MM.1S (cell line): ENCODE measurements at regions not wholly inside any gene's neighbourhood (a gene's known extent, or its start where the extent isn't known, plus 50 kb on each side); places are given as distances from the start of the nearest gene placed in this dataset.

Source experiments
- DNase-seq: peaks from one replicate; pipeline ENCODE4 v3.0.0-alpha.2; 2015
- H2AFZ ChIP-seq: fragments of 300-600 bp; sonication (generic); 2 replicates; pipeline ENCODE4 v1.6.0; 2016; ENCODE audit warnings: antibody characterized with exemption, low read length
- H3F3A ChIP-seq: fragments of 300-600 bp; sonication (generic); 2 replicates; pipeline ENCODE4 v1.6.1; 2016; ENCODE audit warnings: mild to moderate bottlenecking, antibody characterized with exemption, low read length, moderate library complexity, mixed read lengths; ENCODE audit not compliant: insufficient read depth
- H3K27ac ChIP-seq: fragments of 300-600 bp; sonication (generic); 2 replicates; pipeline ENCODE4 v1.5.1; 2016; ENCODE audit warnings: mild to moderate bottlenecking, low read length
- H3K27me3 ChIP-seq: fragments of 300-600 bp; sonication (generic); replicated peaks from 2 replicates; pipeline ENCODE4 v1.6.0; 2016; ENCODE audit warnings: low read length; ENCODE audit not compliant: insufficient read depth
- H3K36me3 ChIP-seq: fragments of 300-600 bp; sonication (generic); replicated peaks from 2 replicates; pipeline ENCODE4 v1.6.1; 2016; ENCODE audit warnings: mild to moderate bottlenecking, low read length, mixed read lengths; ENCODE audit not compliant: insufficient read depth
- H3K4me1 ChIP-seq: fragments of 300-600 bp; sonication (generic); 2 replicates; pipeline ENCODE4 v1.6.1; 2016; ENCODE audit warnings: low read length, mixed read lengths
- H3K4me2 ChIP-seq: fragments of 300-600 bp; sonication (generic); 2 replicates; pipeline ENCODE4 v1.6.0; 2016; ENCODE audit warnings: low read depth, low read length
- H3K4me3 ChIP-seq: fragments of 300-600 bp; sonication (generic); 2 replicates; pipeline ENCODE4 v1.5.1; 2016; ENCODE audit warnings: low read length, mixed read lengths
- H3K79me2 ChIP-seq: fragments of 300-600 bp; sonication (generic); 2 replicates; pipeline ENCODE4 v1.6.1; 2016; ENCODE audit warnings: mixed run types, low read length, mixed read lengths
- H3K9ac ChIP-seq: fragments of 300-600 bp; sonication (generic); 2 replicates; pipeline ENCODE4 v1.6.1; 2016; ENCODE audit warnings: low read length, mixed read lengths
- H3K9me2 ChIP-seq: fragments of 300-600 bp; sonication (generic); replicated peaks from 2 replicates; pipeline ENCODE4 v1.6.1; 2016; ENCODE audit warnings: mild to moderate bottlenecking, low read length, mixed read lengths; ENCODE audit not compliant: insufficient read depth
- H3K9me3 ChIP-seq: fragments of 300-600 bp; sonication (generic); replicated peaks from 2 replicates; pipeline ENCODE4 v1.6.1; 2016; ENCODE audit warnings: mild to moderate bottlenecking, low read length, mixed read lengths; ENCODE audit not compliant: insufficient read depth
- H4K20me1 ChIP-seq: fragments of 300-600 bp; sonication (generic); 2 replicates; pipeline ENCODE4 v1.6.1; 2016; ENCODE audit warnings: mild to moderate bottlenecking, low read length, moderate library complexity, mixed read lengths; ENCODE audit not compliant: insufficient read depth
- EZH2 ChIP-seq: fragments of 300-600 bp; sonication (generic); optimal IDR thresholded peaks from 2 replicates; pipeline ENCODE3; 2017; ENCODE audit warnings: low read depth, mild to moderate bottlenecking, antibody characterized with exemption, low read length, mixed read lengths
- EZH2phosphoT487 ChIP-seq: fragments of 300-600 bp; sonication (generic); IDR thresholded peaks from 2 replicates; pipeline ENCODE4 v1.6.1; 2018; ENCODE audit warnings: antibody characterized with exemption, low read length
- TF ChIP-seq, protein P1 (sequence below): fragments of 300-600 bp; sonication (generic); IDR thresholded peaks from 2 replicates; pipeline ENCODE4 v1.5.1; 2016; ENCODE audit warnings: antibody characterized with exemption, low read length, mixed read lengths

- H3K9me2 ChIP-seq: no peaks in the 10 kb centered on the region
- DNase-seq: no peak
Measured at GRCh38 chr4:120589787-120590186, 332.7 kb downstream of the PRDM5 start.

DNA sequence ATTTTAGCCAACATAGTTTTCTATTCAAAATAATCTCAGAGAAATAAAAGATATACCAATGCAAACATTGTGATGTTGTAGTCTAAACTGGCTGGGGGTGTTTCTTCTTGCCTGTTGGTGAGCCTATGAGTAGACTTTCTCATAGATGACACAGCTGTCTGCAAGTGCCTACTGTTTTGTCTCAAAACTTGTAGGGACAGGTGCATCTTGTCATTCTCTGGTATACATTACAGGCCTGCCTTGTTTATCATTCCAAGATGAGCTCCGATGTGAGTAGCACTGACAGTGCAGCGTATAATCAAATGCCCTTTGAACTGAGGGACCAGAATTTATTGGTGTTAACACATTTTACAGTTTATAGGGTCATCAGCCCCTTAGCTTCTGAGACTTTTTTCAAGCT is 353.8 kb downstream of the PRDM5 start:
- Histone ChIP-seq H4K20me1 (no peaks in the 10 kb centered on the region), H3K9me2 (no peaks in the 10 kb centered on the region), H3K4me1 (no peaks in the 10 kb centered on the region)

More at GRCh38 chr4:120589787-120590186, 332.7 kb downstream of the PRDM5 start:
- H2AFZ ChIP-seq: no peak overlapping the region
- H3K9ac ChIP-seq: no peak overlapping the region
- H3K4me1 ChIP-seq: no peaks in the 10 kb centered on the region
- H3K4me3 ChIP-seq: no peak overlapping the region
- H4K20me1 ChIP-seq: no peaks in the 10 kb centered on the region
- no peaks in the 10 kb centered on the region for H3K9me3 ChIP-seq
- H3K4me2 ChIP-seq: no peak overlapping the region
- H3K27me3 ChIP-seq: no peaks in the 10 kb centered on the region
- no peak for TF ChIP-seq EZH2phosphoT487
- TF ChIP-seq, protein P1, sequence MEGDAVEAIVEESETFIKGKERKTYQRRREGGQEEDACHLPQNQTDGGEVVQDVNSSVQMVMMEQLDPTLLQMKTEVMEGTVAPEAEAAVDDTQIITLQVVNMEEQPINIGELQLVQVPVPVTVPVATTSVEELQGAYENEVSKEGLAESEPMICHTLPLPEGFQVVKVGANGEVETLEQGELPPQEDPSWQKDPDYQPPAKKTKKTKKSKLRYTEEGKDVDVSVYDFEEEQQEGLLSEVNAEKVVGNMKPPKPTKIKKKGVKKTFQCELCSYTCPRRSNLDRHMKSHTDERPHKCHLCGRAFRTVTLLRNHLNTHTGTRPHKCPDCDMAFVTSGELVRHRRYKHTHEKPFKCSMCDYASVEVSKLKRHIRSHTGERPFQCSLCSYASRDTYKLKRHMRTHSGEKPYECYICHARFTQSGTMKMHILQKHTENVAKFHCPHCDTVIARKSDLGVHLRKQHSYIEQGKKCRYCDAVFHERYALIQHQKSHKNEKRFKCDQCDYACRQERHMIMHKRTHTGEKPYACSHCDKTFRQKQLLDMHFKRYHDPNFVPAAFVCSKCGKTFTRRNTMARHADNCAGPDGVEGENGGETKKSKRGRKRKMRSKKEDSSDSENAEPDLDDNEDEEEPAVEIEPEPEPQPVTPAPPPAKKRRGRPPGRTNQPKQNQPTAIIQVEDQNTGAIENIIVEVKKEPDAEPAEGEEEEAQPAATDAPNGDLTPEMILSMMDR: no peak
- H3K27ac ChIP-seq: no peak overlapping the region
- no peaks in the 10 kb centered on the region for H3F3A ChIP-seq
- no peaks in the 10 kb centered on the region for H3K79me2 ChIP-seq
- no peaks in the 10 kb centered on the region for H3K36me3 ChIP-seq

GRCh38 chr4:120561648-120562047 is 360.9 kb downstream of the PRDM5 start:
- no peaks in the 10 kb centered on the region for H3F3A ChIP-seq
- TF ChIP-seq, protein P1: no peak
- TF ChIP-seq EZH2: no peak
- no peak for TF ChIP-seq EZH2phosphoT487
- no peak overlapping the region for H3K9ac ChIP-seq
- H3K36me3 ChIP-seq: no peaks in the 10 kb centered on the region; the same call in 1 of the 2 replicates
- H3K4me2 ChIP-seq: no peak overlapping the region
- no peak overlapping the region for H2AFZ ChIP-seq
- H3K9me3 ChIP-seq: no peaks in the 10 kb centered on the region
- no peak overlapping the region for H3K4me3 ChIP-seq
- no peaks in the 10 kb centered on the region for H3K79me2 ChIP-seq
- no peaks in the 10 kb centered on the region for H3K9me2 ChIP-seq
- no peak overlapping the region for H3K27ac ChIP-seq
- H3K27me3 ChIP-seq: no peaks in the 10 kb centered on the region
- no peaks in the 10 kb centered on the region for H4K20me1 ChIP-seq
- no peak for DNase-seq
- H3K4me1 ChIP-seq: peaks cover 6% of the 10 kb centered on the region

More for the DNA sequence above, 353.8 kb downstream of the PRDM5 start:
- Histone ChIP-seq H3K27ac (no peak overlapping the region), H3K4me3 (no peak overlapping the region), H2AFZ (no peak overlapping the region), H3K9ac (no peak overlapping the region), H3K4me2 (no peak overlapping the region), H3K79me2 (no peaks in the 10 kb centered on the region), H3F3A (no peaks in the 10 kb centered on the region), H3K9me3 (no peaks in the 10 kb centered on the region), H3K36me3 (no peaks in the 10 kb centered on the region; the same call in 1 of the 2 replicates), H3K27me3 (no peaks in the 10 kb centered on the region)
- DNase-seq: no peak
- TF ChIP-seq, protein P1: no peak
- TF ChIP-seq EZH2 (no peak), EZH2phosphoT487 (no peak)

DNA sequence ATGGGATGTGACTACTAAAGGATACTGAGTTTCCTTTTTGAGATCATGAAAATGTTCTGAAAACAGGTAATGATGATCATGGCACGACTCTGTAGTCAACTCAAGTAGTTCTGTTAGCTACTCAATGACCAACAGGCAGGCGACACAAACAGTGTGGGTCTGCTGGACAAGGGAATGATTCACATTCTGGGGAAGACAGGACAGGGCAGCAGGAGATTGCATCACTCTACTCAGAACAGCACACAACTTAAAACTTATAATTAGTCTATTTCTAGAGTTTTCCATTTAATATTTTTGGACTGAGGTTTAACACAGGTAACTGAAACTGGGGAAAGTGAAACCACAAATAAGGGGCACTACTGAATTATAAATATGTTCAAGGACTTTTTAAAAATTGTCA is 365.2 kb downstream of the PRDM5 start:
- no peak overlapping the region for H3K4me2 ChIP-seq
- TF ChIP-seq EZH2phosphoT487 (no peak), EZH2 (no peak)
- TF ChIP-seq, protein P1: no peak
- no peaks in the 10 kb centered on the region for H3K27me3 ChIP-seq

More for the DNA sequence above, 365.2 kb downstream of the PRDM5 start:
- no peak overlapping the region for H3K27ac ChIP-seq
- no peaks in the 10 kb centered on the region for H3K9me2 ChIP-seq
- H3K9me3 ChIP-seq: no peaks in the 10 kb centered on the region
- no peaks in the 10 kb centered on the region for H4K20me1 ChIP-seq
- DNase-seq: no peak
- H3K9ac ChIP-seq: no peak overlapping the region
- H3K4me3 ChIP-seq: no peak overlapping the region
- H3K79me2 ChIP-seq: no peaks in the 10 kb centered on the region
- H3K36me3 ChIP-seq: no peaks in the 10 kb centered on the region
- H2AFZ ChIP-seq: no peak overlapping the region
- H3K4me1 ChIP-seq: peaks cover 6% of the 10 kb centered on the region
- no peaks in the 10 kb centered on the region for H3F3A ChIP-seq
